ENCODE measurements at regions not wholly inside any gene's neighbourhood (a gene's known extent, or its start where the extent isn't known, plus 50 kb on each side); places are given as distances from the start of the nearest gene placed in this dataset.

DNA sequence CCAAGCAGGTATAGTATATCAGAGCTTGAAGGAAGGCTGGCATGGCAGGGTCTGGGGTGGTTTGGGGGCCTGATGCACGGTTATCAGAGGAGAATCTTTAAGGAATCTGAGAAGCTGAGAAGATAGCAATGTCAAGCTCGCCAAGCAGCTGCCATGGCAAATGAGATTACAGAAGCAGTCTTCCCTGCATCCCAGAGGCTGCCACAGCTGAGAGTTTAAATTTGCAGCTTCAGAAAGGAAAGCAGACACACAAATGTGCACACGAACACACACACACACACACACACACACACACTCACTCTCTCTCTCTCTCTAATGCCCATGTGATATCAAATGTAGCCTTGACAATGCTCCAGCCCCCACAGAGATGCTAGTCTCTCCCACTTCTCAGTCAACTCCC lies 79.0 kb upstream of the TNC start:
- Histone ChIP-seq H3K79me1 (ENCODE audit: low read length) (no peaks in the 10 kb centered on the region), H3K4me3 (ENCODE audit: low read length) (no peak overlapping the region), H3K56ac (ENCODE audit: low read length) (peak overlapping the region; percentile 26), H3K18ac (ENCODE audit: low read length) (peak overlapping the region; percentile 20), H3K4me1 (ENCODE audit: control insufficient read depth, low read depth, low read length) (peaks cover 12% of the 10 kb centered on the region), H2BK120ac (ENCODE audit: low read depth, low read length) (no peak overlapping the region), H3K4ac (ENCODE audit: low read depth, low read length) (no peak overlapping the region), H3K79me2 (ENCODE audit: control insufficient read depth, insufficient read depth, low read length) (no peaks in the 10 kb centered on the region), H3K9ac (ENCODE audit: low read length) (no peak overlapping the region), H3K27me3 (ENCODE audit: insufficient read depth, low read length, poor library complexity) (no peaks in the 10 kb centered on the region), H4K8ac (ENCODE audit: low read depth, low read length) (no peak overlapping the region), H3K4me2 (ENCODE audit: low read length) (no peak overlapping the region), H2AK5ac (ENCODE audit: low read length) (peak overlapping the region; percentile 53), H2BK15ac (replicated peaks; ENCODE audit: low read depth) (no peak overlapping the region), H3K23ac (ENCODE audit: low read length) (no peak overlapping the region), H3K36me3 (ENCODE audit: control insufficient read depth, insufficient read depth, low read length) (no peaks in the 10 kb centered on the region), H2BK5ac (ENCODE audit: low read length) (peak overlapping the region; percentile 36), H3K27ac (ENCODE audit: low read depth, low read length) (no peak overlapping the region), H4K5ac (ENCODE audit: low read length) (no peak overlapping the region)
- DNase-seq: peak; percentile 72
- no CpG with 5 or more reads among the region's 3 CpGs for WGBS (ENCODE audit: extremely low coverage, insufficient coverage, low lambda C conversion rate)

DNA sequence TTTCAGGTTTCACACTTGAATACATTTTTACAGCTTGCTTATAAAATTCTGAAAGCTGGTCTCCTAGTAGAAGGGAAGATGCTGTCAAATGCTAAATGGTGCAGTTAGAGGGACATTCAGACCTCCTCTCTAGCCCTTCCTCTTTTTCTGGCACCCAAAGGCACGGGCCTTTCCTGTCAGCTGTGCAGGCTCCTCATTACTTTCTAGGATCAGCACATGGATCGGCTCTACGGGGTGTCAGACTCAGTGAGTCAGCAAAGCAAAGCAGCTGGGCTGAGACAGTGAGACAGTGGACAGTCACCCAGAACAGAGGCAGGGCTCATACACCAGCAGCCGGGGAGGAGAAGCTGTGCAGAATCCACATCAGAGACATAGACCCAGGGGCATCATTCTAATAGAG lies 80.0 kb upstream of the TNC start:
- Histone ChIP-seq H3K27me3 (ENCODE audit: insufficient read depth, low read length, poor library complexity) (no peaks in the 10 kb centered on the region), H3K79me2 (ENCODE audit: control insufficient read depth, insufficient read depth, low read length) (no peaks in the 10 kb centered on the region), H4K8ac (ENCODE audit: low read depth, low read length) (no peak overlapping the region), H2BK5ac (ENCODE audit: low read length) (no peak overlapping the region), H3K9ac (ENCODE audit: low read length) (no peak overlapping the region), H4K5ac (ENCODE audit: low read length) (no peak overlapping the region), H2BK120ac (ENCODE audit: low read depth, low read length) (no peak overlapping the region), H3K23ac (ENCODE audit: low read length) (no peak overlapping the region), H3K27ac (ENCODE audit: low read depth, low read length) (no peak overlapping the region), H3K4me2 (ENCODE audit: low read length) (no peak overlapping the region), H3K18ac (ENCODE audit: low read length) (peak overlapping the region; percentile 78), H2AK5ac (ENCODE audit: low read length) (no peak overlapping the region), H2BK15ac (replicated peaks; ENCODE audit: low read depth) (no peak overlapping the region), H3K36me3 (ENCODE audit: control insufficient read depth, insufficient read depth, low read length) (no peaks in the 10 kb centered on the region), H3K4ac (ENCODE audit: low read depth, low read length) (no peak overlapping the region), H3K79me1 (ENCODE audit: low read length) (no peaks in the 10 kb centered on the region), H3K4me1 (ENCODE audit: control insufficient read depth, low read depth, low read length) (peaks cover 11% of the 10 kb centered on the region), H3K4me3 (ENCODE audit: low read length) (no peak overlapping the region), H3K56ac (ENCODE audit: low read length) (peak overlapping the region; percentile 34)
- no CpG with 5 or more reads among the region's 4 CpGs for WGBS (ENCODE audit: extremely low coverage, insufficient coverage, low lambda C conversion rate)
- DNase-seq: peak; percentile 67

DNA sequence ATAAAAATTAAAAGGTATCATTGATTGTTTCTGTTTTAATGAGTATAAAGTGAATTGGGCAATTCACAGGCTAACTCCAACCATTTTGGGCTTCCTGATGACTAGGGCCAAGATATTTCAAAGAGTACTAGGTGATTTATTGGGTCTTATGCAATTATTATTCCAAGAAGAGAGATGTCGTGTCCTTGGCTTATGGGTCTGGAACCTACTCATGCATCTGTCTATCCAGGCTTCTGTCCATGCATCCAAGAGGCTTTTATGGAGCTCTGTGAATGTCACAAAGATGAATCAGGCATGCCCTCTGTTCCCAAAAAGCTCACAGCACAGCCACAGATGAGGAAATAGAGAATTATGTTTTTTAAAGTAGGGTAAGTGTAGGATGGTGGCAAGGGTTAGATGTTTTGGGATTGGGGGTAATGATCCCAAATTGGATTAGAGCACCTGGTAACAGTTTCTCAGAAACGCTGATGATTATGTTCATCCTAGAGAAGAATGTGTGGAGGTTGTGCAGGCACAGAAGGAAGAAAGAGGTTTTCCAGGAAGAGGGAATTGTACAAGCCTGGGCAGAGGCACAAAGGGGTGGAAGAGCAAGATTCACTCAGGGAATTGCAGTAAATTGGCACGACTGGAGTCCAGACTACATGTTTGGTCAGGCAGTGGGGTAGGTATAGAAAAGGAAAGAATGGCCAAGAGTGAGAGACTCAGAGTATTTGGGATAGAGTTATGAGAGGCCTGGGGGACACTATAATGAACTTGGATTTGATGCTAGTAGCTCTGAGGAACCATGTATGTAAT lies 83.0 kb upstream of the TNC start:
- Histone ChIP-seq H3K4ac (ENCODE audit: low read depth, low read length) (peak overlapping the region; percentile 39), H3K18ac (ENCODE audit: low read length) (no peak overlapping the region), H3K79me2 (ENCODE audit: control insufficient read depth, insufficient read depth, low read length) (no peaks in the 10 kb centered on the region), H2BK120ac (ENCODE audit: low read depth, low read length) (no peak overlapping the region), H3K36me3 (ENCODE audit: control insufficient read depth, insufficient read depth, low read length) (no peaks in the 10 kb centered on the region), H3K79me1 (ENCODE audit: low read length) (no peaks in the 10 kb centered on the region), H4K8ac (ENCODE audit: low read depth, low read length) (no peak overlapping the region), H4K5ac (ENCODE audit: low read length) (no peak overlapping the region), H3K56ac (ENCODE audit: low read length) (no peak overlapping the region), H2BK5ac (ENCODE audit: low read length) (no peak overlapping the region), H3K4me3 (ENCODE audit: low read length) (no peak overlapping the region), H3K4me1 (ENCODE audit: control insufficient read depth, low read depth, low read length) (peaks cover 11% of the 10 kb centered on the region), H3K9ac (ENCODE audit: low read length) (no peak overlapping the region), H2AK5ac (ENCODE audit: low read length) (no peak overlapping the region), H3K27me3 (ENCODE audit: insufficient read depth, low read length, poor library complexity) (no peaks in the 10 kb centered on the region), H2BK15ac (replicated peaks; ENCODE audit: low read depth) (no peak overlapping the region), H3K23ac (ENCODE audit: low read length) (peak overlapping the region; percentile 7), H3K4me2 (ENCODE audit: low read length) (no peak overlapping the region), H3K27ac (ENCODE audit: low read depth, low read length) (no peak overlapping the region)
- no CpG with 5 or more reads among the region's 3 CpGs for WGBS (ENCODE audit: extremely low coverage, insufficient coverage, low lambda C conversion rate)
- no peak for DNase-seq

DNA sequence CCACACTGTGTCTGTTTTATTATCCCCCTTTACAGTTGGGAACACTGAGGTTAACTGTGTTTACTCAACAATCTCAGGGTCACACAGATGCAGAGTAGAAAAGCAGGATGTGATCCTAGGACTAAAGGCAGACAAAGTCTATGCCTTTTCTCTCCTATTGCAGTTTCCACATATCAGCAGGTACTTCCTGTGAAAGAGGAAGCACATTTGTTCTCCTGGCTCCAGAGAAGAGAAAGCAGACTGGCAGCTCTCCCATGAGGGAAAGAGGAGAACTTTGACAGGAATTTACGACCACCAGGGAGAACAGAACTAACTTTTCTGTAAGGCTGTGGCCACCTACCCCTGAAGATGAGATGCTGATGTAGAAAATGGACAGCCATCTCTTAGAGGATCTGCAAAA lies 84.2 kb upstream of the TNC start:
- Histone ChIP-seq H3K56ac (ENCODE audit: low read length) (no peak overlapping the region), H3K23ac (ENCODE audit: low read length) (no peak overlapping the region), H3K18ac (ENCODE audit: low read length) (no peak overlapping the region), H3K79me1 (ENCODE audit: low read length) (no peaks in the 10 kb centered on the region), H3K27me3 (ENCODE audit: insufficient read depth, low read length, poor library complexity) (no peaks in the 10 kb centered on the region), H3K9ac (ENCODE audit: low read length) (no peak overlapping the region), H2BK5ac (ENCODE audit: low read length) (no peak overlapping the region), H2AK5ac (ENCODE audit: low read length) (no peak overlapping the region), H2BK120ac (ENCODE audit: low read depth, low read length) (no peak overlapping the region), H3K4me1 (ENCODE audit: control insufficient read depth, low read depth, low read length) (peaks cover 8% of the 10 kb centered on the region), H3K4ac (ENCODE audit: low read depth, low read length) (no peak overlapping the region), H3K27ac (ENCODE audit: low read depth, low read length) (no peak overlapping the region), H3K36me3 (ENCODE audit: control insufficient read depth, insufficient read depth, low read length) (no peaks in the 10 kb centered on the region), H3K4me3 (ENCODE audit: low read length) (no peak overlapping the region), H3K4me2 (ENCODE audit: low read length) (no peak overlapping the region), H4K8ac (ENCODE audit: low read depth, low read length) (no peak overlapping the region), H4K5ac (ENCODE audit: low read length) (no peak overlapping the region), H2BK15ac (replicated peaks; ENCODE audit: low read depth) (no peak overlapping the region), H3K79me2 (ENCODE audit: control insufficient read depth, insufficient read depth, low read length) (no peaks in the 10 kb centered on the region)
- WGBS (ENCODE audit: extremely low coverage, insufficient coverage, low lambda C conversion rate): no CpG with 5 or more reads among the region's 1 CpG
- peak; percentile 57 for DNase-seq

DNA sequence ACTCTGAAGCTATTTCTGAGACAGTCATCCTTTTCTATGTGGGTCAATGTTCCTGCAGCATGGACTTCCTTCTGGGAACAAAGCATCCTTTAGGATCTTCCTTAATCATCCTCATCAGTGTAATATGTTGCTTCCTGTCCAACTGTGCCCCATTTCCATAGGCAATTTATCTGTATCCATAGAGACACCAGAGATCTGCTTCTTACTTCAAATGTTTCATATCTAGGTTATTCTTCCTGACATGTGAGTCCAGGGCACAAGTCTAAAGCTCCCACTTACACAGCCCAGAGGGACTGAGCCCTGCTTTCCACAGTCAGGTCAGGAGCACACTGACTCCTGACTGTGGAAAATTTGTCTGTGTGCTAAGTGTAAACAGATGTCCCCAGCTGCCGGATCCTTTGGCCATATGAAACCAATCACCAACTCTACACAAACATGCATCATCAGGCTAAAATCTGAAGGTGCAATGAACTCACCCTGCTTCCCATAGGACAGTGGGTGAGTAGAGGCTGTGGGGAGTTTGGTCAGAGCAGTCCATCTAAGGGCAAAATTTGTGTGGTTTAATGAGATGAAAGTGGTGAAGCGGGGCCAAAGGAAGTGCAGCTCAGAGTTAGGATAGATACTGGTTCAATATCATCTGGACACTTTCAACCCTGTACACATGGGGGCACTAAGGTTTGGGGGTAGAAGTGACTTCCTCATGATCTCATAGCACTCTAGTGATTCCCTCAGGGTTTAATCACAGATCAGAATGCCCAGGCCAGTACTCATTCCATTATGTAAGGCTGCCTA lies 85.2 kb upstream of the TNC start:
- H3K4me3 ChIP-seq (ENCODE audit: low read length): no peak overlapping the region
- H4K8ac ChIP-seq (ENCODE audit: low read depth, low read length): no peak overlapping the region
- no peak overlapping the region for H3K9ac ChIP-seq (ENCODE audit: low read length)
- H3K18ac ChIP-seq (ENCODE audit: low read length): no peak overlapping the region
- no peaks in the 10 kb centered on the region for H3K79me2 ChIP-seq (ENCODE audit: control insufficient read depth, insufficient read depth, low read length)
- H3K27ac ChIP-seq (ENCODE audit: low read depth, low read length): no peak overlapping the region
- peaks cover 4% of the 10 kb centered on the region for H3K4me1 ChIP-seq (ENCODE audit: control insufficient read depth, low read depth, low read length)
- no peaks in the 10 kb centered on the region for H3K36me3 ChIP-seq (ENCODE audit: control insufficient read depth, insufficient read depth, low read length)
- H3K27me3 ChIP-seq (ENCODE audit: insufficient read depth, low read length, poor library complexity): no peaks in the 10 kb centered on the region
- no peak overlapping the region for H4K5ac ChIP-seq (ENCODE audit: low read length)
- H2BK15ac ChIP-seq (replicated peaks; ENCODE audit: low read depth): no peak overlapping the region
- peak overlapping the region; percentile 19 for H3K4ac ChIP-seq (ENCODE audit: low read depth, low read length)
- H3K79me1 ChIP-seq (ENCODE audit: low read length): no peaks in the 10 kb centered on the region
- WGBS (ENCODE audit: extremely low coverage, insufficient coverage, low lambda C conversion rate): no CpG with 5 or more reads among the region's 2 CpGs
- no peak for DNase-seq
- no peak overlapping the region for H2BK120ac ChIP-seq (ENCODE audit: low read depth, low read length)
- no peak overlapping the region for H2BK5ac ChIP-seq (ENCODE audit: low read length)
- H3K23ac ChIP-seq (ENCODE audit: low read length): peak overlapping the region; percentile 26
- H3K56ac ChIP-seq (ENCODE audit: low read length): no peak overlapping the region
- H2AK5ac ChIP-seq (ENCODE audit: low read length): peak overlapping the region; percentile 17
- no peak overlapping the region for H3K4me2 ChIP-seq (ENCODE audit: low read length)
